Stimulated activated CD4-positive, alpha-beta T cell treated with anti-CD3 and anti-CD28 coated beads, Interleukin-2, amount 100 ng/mL, for 24 hours (primary cell): ENCODE measurements at regions not wholly inside any gene's neighbourhood (a gene's known extent, or its start where the extent isn't known, plus 50 kb on each side); places are given as distances from the start of the nearest gene placed in this dataset.

ENCODE experiments used
- DNase-seq, 2 donors: peaks; one replicate each; pipeline ENCODE4 v3.0.0-alpha.2; 2020

DNA sequence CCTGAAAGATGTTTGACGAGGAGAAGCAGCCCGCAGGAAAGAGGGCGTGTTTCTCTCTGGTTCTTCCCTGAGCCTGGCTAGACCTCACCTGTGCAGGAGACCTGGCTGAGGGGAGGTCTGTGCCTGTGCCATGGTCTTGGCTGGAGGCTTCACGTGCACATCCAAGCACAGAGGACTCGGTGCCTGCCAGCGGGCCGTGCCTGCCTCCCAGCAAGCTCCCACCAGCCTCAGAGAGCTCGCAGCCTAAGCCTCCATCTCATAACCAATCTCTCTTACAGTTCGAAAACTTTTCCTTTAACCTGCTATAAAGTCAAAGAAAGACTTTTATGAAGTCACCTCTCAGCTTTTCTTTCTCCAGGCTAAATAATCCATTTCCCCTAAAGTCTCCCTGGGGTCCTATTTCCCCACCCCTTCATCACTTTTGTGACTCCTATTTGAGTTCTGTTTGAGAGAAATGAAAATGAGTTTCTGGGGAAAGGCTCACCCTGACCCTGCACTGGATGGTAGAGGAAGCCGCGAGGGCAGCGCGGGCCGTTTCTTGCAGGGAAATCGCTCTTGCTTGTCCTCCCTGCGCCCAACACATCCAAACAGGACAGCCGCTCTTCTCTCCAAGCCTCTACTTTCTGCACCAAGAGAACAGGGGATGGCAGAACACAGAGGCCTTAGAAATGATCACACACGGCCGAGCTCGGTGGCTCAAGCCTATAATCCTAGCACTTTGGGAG lies 521.0 kb downstream of the SOX11 start:
- no peak for DNase-seq

DNA sequence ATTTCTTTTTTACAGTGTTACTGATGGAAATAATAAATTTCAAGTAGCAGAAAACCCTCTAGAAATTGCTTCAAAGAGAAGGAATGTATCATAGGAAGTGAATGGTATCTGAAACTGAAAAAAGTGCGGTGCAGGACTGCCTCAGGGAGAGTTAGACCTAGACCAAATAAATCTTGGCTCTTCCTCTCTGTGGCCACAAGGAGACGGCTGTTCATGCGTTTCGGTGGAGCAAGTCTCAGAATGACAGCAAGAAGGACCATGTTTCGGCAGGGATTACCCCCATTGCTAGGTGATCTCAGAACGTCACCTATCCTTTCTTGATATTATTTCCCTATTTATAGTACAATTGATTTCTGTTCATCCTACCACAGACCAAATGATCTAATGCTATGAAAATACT lies 522.3 kb downstream of the SOX11 start:
- no peak for DNase-seq

DNA sequence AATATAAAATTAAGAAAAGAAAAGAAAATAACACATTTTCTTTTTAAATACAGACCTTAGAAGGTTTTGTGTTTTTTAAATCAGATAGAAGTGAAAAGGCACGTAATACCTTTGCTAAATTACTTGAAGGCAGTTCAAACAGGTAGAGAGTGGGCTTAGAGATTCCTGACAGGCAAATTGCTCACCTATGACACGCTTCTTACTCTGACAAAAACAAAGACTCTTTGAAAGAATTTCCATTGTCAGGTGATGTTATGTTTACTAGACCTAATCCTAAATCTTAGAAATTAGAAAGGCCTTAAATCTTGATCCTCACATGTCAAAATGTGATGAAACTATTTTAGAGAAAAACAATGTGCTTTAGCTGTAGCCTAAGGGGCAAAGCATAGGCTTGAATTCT lies 522.9 kb downstream of the SOX11 start:
- DNase-seq, result no peak

DNA sequence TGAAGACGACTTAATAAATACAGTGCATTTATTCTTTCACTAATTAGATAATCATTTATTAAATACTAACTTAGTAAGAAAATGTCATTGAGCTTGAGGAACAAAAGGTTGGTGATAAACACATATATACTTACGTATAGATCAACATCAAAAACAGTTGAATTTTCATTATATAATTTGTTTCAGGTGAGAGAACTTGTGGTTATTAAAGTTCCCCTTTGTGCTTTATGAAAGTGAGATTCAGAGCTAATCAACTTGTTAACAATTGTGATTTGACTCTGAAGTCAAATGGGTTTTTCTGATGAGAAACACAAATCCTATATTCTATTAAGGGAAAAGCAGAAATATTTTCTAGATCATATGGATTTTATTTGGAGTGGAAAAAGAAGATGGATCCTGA lies 524.0 kb downstream of the SOX11 start:
- DNase-seq, result no peak

DNA sequence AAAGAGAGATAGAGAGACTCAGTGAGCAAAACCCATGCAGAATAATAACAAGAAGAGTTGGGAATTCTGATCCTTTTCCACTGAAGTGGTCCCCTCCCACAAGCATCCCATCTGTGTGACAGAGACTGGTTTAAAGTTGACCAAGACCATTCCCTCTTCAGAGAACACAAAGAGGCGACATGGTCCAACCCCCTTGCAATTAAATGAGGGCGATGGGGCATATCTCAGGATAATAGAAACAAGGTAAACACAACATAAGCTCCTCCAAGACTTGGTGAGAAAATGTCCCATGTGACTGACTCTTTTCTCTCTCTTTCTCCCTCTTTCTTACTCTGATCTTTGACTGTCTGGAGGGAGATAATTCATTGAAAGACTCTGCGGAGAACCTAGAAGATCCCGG lies 526.7 kb downstream of the SOX11 start:
- no peak for DNase-seq

DNA sequence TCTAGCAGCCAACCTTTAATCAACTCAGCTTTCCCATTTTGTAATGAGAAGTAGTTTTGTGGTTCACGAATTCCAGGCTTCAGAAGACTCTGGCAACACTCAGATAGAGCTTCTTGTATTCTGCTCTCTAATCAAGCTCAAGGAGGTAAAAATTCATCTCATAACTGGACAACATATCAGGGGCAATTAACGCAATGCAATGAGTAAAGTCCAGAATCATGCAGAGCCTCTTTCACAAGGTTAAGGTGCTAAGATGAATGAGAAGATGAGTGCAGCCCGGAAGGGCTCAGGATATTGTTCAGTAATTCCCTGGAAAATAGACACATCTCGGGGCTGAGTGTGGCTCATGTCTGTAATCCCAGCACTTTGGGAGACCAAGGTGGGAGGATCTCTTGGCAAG lies 527.7 kb downstream of the SOX11 start:
- DNase-seq, result no peak

DNA sequence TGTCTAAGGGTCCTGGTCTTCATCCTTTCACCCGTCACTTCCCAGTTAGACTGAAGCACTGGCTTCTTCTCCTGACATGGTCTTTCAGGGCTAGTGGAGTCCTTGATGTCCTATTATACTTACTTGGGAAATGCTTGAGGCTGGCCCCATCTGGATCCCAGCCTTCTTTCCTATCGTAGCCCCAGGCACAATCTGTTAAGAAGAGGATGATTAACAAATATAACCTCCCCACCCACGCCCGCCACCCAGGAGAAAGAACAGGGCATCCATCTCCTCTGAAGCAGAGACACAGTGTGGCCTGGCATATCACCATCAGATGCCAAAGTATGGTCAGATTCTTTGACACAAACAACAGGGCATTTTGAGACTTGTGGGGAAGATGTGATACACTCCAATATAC lies 530.1 kb downstream of the SOX11 start:
- DNase-seq, result no peak

DNA sequence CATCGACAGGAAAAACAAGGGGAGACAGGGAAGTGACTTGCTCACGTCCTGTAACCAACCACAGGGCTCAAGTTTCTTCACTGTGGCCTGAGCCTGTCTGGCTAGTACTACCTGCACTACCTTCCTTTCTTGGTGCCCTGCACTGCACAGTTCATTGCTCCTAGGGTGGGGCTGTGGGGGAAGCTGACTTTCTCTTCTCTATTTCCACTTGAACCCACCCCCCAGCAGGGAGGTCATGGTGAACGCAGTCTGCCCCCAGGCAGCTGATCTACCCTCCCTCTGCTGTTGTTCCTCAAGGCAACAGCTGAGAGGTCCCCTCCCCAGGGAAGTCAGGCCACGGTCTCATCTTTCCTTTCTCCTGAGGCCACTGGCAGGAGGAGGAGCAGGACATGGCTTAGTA lies 532.1 kb downstream of the SOX11 start:
- no peak for DNase-seq

DNA sequence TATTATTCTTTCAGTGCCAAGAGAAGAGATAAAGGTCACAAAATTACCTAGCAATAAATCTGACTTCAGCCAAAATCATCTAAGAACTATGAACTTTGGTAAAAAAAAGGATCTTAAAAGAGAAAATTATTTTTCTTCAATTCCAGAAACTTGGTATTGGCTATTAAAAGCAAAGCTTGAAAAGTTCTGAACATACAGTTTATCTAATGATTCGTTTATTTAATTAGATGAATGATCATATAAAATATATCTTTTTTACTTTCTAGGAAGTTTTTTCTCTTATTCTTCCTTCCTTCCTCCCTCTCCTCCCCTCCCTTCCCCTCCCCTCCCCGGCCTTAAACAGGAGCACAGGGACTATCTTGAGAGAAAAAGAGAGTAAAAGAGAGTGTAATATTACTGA lies 536.1 kb downstream of the SOX11 start:
- DNase-seq, result no peak

DNA sequence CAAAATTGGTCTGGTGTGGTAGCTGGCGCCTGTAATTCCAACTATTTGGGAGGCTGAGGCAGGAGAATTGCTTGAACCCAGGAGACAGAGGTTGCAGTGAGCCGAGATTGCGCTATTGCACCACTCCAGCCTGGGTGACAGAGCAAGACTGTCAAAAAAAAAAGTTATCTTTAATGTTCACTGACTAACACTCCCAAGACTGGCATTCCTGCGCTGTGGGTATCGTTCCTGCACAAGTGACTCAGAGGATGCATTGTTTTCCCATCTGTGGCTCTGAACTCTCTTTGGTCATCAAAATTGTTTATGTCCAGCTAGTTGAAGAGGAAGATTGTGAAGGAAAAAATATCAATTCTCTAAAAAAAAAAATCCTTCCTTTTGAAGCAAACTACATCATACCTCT lies 539.0 kb downstream of the SOX11 start:
- no peak for DNase-seq

DNA sequence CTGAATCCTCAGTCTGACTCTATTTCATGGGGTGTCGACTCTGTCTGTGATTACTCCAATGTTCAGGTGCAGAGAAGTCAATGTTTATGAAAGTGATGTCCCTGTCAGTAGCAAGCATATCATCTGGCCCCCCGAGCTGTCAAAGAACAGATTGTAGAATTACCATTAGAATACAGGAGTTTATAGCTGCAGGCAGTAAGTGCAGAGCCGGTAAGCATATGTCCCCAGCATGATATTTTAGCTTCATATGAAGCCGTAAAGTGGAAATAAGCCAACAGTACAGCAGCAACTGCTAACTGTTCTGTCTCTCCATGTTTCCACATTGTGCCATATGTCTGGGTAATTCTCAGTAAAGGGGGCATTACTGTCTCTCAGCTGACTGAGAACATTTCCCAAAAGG lies 541.8 kb downstream of the SOX11 start:
- no peak for DNase-seq

DNA sequence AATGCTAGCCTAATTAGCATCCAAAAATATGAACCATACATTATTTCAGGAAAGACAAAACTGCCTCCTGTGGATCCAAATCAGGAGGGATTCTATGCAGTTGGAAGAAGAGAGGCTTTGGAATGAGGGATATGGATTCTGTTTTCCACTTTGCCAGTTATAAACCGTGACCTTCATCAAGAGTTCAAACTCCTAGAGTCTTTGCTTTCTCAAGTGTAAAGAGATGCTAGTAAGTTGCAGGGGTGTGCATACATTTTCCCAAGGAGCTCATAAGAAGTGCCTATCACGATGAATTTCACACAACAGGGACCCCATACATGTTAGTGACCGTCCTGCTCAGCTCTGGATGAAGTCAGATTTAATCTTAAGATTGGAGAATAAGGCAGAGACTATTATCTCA lies 542.5 kb downstream of the SOX11 start:
- no peak for DNase-seq

DNA sequence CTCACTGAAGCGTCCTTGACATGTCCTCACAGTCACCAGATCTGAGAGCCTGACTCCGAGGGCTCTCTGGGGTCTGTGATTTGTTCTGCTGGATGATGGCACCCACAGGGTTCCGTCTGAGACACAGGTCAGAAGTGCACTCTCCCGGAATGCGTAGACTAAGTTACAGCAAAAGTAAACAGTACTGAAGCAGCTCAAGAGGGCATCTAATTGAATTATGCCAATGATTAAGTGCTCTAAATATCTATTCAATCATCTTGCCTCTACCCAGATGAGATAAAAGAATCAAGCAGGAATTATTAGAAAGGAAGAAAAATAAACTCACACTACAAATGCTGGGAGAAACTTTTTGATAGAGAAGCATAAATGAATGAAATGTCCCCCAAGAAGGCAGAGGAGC lies 544.1 kb downstream of the SOX11 start:
- no peak for DNase-seq

DNA sequence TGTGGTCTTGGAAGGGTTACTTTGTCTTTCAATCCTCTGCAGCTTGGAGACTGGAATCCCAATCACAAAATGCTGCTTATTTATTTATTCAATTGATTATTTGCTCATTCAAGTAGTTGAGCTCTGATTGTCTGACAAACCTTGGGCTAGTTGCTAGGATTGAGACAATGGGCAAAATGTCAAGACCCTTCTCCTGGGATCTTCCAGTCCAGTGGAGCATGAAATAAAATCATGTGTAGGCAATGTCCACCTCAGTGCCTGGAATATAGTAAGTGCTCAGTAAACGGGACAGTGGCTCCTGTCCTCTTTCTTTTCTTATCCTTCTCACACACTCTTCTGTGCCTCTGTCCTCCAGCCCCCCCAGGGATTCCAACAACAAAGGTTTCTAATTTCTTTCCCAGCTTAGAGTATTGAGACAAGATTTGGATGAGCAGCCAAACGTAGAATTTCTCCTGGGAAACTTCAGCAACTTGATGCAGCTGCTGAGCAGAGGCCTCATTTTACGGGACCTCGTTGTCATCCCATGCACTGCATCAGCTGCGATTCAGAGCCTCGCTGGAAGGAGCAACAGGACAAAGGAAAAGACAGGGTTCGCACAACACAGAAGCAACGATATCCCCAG lies 545.0 kb downstream of the SOX11 start:
- no peak for DNase-seq

DNA sequence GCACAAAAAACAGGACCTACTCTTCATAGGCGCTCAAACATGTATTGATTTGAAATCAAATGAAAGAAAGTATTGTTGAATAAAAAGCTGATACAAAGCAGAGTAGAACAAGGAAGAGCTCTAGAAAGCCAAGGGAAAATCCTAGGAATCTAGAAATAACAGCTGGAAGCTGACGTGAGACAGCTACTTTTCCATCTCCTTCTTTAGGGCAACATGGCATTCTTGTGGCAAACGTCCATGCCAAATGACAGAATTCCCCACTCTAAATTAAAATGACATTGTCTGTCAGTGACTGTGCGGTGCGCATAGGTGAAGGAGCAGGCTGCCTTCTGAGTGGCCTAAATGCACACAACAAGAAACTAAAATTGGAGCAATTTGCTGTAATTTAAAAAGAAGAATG lies 557.4 kb downstream of the SOX11 start:
- DNase-seq, result no peak

DNA sequence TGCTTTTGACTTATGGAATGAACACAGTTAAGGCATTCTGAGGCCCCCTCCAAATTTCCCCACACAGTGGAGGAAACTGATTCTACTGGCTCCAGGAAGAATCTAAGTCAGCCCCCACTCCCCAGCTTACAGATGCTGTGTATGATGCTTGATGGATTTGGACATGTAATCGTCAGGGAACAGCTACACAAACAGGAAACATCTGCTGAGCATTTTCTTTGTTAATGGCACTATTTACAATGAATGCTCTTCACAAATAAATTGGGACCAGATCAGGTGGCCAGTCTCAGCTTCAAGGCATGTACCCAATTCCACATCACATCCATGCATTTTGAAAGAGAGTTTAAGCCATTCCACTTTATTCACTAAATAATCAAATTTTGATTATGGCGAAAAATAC lies 562.3 kb downstream of the SOX11 start:
- no peak for DNase-seq

DNA sequence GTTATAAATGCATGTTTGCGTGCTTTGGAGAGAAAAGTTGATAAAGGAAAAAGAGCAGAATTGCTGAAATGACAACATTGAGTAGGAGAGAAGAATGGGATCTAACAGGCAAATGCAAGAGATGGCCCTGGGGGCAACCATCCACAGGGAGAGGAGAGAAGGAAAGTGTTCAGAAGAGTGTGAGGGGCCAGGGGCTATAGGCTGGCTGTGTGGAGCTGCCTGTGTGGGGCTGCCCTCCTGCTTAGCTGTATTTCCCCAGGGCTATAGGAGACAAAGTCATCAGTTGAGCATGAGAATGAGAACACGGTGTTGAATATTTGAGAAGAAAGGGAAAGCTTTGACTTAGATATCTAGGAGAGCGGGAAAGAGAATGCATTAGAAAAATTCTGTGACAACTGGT lies 572.0 kb downstream of the SOX11 start:
- DNase-seq, result no peak

DNA sequence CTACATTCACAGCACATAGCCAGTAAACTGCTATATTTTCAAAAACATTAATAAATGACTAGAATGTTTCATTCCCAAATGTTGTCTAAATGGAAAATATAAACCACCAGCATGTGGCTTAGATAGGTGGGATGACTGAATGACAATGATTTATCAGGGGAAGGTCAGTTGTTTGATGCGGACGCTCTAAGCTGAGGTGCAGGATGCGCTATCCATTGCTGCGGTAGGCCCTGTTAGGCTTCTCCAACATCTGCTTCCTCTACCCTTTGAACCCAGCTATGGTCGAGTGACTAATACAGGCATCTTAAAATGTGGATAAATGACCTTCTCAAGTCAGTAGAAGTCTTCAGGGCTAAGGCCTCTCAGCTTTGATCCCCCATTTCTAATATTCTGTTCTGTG lies 584.2 kb downstream of the CMPK2 start:
- DNase-seq, result no peak

DNA sequence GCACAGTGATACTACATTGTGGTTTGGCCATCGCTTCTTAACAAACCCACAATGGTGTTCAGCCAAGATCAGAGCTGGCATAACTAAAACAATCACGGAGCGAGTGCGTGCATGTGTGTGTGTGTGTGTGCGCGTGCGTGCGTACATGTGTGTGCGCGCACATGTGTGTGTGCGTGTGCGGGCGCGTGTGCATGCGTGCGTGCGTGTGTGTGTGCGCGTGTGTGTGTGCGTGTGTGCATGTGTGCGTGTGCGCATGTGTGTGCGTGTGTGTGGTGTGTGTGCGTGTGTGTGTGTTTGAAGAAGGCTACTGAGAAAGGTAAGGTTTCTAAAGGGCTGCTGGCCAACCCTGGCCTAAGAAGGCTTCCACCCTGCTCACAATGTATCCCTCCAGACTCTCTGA lies 582.4 kb downstream of the CMPK2 start:
- DNase-seq, result no peak

DNA sequence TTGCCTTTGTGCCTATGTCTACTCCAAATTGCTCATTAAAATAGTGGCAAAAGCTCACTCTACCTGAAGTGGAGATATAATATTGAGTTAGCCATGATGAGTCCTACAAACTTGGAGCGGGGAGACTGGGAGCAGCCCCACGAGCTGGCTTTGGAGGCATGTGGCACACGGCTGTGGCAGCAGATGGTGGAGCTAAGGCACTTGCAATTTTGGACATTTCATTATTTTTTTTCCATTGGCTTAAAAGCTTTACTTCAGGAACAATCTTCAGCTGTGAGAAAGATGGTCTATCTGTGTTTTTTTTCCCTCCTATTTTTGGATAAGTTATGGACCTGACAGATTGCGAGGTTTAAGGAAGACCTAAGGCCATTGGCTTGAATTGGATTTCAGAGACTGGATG lies 578.3 kb downstream of the CMPK2 start:
- no peak for DNase-seq

DNA sequence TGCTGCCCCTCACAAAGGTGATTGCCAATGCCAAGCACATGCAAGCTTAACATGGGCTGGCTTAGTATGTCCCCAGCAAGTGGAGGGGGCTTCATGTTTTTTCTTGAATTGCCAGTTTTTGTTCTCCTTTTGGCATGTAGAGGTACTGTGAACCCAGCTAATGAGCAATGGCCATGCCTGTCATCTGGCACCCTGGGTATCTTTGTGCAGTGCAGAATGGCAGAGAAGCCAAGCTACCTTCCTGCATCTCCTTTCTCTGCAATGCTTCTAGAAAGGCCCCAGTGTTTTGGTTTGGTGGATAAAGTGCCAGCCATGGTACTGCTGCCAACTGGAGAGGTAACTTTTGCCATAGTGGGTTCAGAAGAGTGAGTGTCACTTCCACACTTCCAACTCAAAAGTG lies 576.9 kb downstream of the CMPK2 start:
- no peak for DNase-seq

DNA sequence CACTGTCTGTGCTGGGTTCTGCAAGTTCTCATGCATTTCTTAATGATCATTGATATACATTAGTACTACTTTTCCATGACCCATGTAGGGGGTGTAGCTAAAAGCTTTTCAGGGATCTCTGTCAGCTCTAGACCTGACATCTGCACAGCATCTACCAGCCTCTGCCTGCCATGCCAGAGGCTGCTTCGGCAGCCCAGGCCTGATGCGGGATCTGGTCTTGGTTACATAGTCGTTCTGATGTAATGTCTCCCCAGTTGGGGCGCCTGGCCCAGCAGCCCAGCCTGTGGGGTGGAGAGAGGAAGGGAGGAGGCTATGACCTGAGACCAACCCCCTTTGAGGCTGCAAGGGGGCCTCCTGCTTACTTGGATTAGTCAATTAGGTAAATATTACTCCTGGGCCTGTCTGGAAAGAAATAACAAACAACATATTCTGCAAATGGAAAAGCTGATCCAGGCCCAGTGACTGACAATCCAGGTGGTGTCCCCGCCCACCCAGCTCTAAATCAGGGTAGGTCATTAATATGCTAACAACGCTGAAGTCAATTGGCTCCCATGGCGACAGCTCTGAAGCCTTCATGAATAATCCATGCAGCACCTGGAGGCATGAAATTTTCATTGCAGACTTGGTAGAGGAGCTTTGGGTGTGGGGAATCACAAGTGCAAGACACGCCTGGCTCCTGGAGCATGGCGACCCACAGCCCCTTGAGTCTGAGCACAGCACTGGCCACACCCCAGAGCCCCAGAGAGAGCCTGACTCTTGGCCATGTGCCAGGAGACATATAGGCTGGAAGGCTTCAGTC lies 575.3 kb downstream of the CMPK2 start:
- DNase-seq, result no peak

DNA sequence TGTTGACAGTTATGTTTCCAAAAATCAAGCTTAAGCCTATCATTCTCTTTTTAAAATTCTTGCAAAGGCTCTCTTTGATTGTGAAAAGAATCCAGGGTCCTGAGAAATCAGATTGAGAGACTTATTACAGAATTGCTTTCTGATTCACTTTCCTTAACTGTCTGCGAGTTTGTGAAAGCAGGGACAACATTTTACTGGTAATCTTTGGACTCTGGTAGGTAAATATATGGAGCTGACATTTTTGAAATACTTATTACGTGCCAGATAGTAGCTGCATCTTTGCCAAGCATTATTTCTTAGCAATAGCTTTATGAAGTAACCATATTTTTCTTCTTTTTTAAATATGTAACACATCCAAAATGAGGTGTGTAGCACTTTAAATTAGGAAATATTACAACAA lies 570.9 kb downstream of the CMPK2 start:
- DNase-seq, result no peak

DNA sequence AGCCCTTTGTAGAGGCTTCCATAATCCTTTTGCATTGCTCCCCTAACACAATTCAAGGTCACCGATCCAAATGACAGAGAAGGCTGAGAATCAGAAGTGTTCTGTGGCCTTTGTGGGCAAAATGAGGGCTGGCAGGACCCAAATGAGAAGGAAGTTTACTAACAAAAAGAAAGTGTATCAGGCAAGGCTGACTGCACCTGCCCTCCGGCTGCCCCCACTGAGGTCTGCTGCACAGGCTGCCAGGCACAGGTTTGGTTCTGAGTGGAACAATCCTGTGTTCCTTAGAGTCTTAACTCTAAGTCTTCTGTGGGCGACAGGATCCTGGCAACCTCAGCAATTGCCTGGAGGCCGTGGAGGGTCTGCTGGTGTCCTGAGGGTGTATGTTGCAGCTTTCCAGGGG lies 568.5 kb downstream of the CMPK2 start:
- no peak for DNase-seq
